Osteoblast (primary cell): ENCODE measurements at regions not wholly inside any gene's neighbourhood (a gene's known extent, or its start where the extent isn't known, plus 50 kb on each side); places are given as distances from the start of the nearest gene placed in this dataset.

ENCODE experiments used
- DNase-seq: peaks from one replicate; pipeline ENCODE4 v3.0.0; 2011; ENCODE audit warnings: low spot score, mixed read lengths; ENCODE audit not compliant: insufficient read length; ENCODE audit errors: missing footprints
- H2AFZ ChIP-seq: 2 replicates; pipeline ENCODE4 v1.6.0; 2011; ENCODE audit warnings: mild to moderate bottlenecking, low read length
- H3K27ac ChIP-seq: 2 replicates; pipeline ENCODE4 v1.5.1; 2011; ENCODE audit warnings: mild to moderate bottlenecking, low read depth, low read length, moderate library complexity
- H3K27me3 ChIP-seq: 2 replicates; pipeline ENCODE4 v1.6.0; 2012; ENCODE audit warnings: mild to moderate bottlenecking, control low read depth, inconsistent platforms, low read length, moderate library complexity; ENCODE audit not compliant: insufficient read depth
- H3K36me3 ChIP-seq: 2 replicates; pipeline ENCODE4 v1.5.1; 2011; ENCODE audit warnings: mild to moderate bottlenecking, low read length, control low read depth, moderate library complexity; ENCODE audit not compliant: insufficient read depth
- H3K4me1 ChIP-seq: 2 replicates; pipeline ENCODE4 v1.5.1; 2011; ENCODE audit warnings: mild to moderate bottlenecking, low read length, control low read depth, moderate library complexity; ENCODE audit not compliant: insufficient read depth
- H3K4me2 ChIP-seq: 2 replicates; pipeline ENCODE4 v1.6.0; 2011; ENCODE audit warnings: mild to moderate bottlenecking, low read length; ENCODE audit not compliant: insufficient read depth
- H3K4me3 ChIP-seq: fragments of 200-600 bp; sonication (generic); 3 replicates; pipeline ENCODE4 v1.5.1; 2012; ENCODE audit warnings: mild to moderate bottlenecking, low read length, inconsistent platforms; ENCODE audit not compliant: insufficient read depth
- H3K79me2 ChIP-seq: 2 replicates; pipeline ENCODE4 v1.6.0; 2012; ENCODE audit warnings: mild to moderate bottlenecking, low read length, control low read depth, inconsistent platforms; ENCODE audit not compliant: insufficient read depth
- H3K9me3 ChIP-seq: 2 replicates; pipeline ENCODE4 v1.5.1; 2011; ENCODE audit warnings: low read depth, low read length, control low read depth
- H4K20me1 ChIP-seq: 2 replicates; pipeline ENCODE4 v1.6.0; 2012; ENCODE audit warnings: mild to moderate bottlenecking, low read length, control low read depth; ENCODE audit not compliant: insufficient read depth
- TF ChIP-seq, protein P1 (sequence below): IDR thresholded peaks from 2 replicates; pipeline ENCODE4 v1.5.1; 2011; ENCODE audit warnings: mild to moderate bottlenecking, low read depth, low read length, moderate library complexity; ENCODE audit errors: extremely low read depth

DNA sequence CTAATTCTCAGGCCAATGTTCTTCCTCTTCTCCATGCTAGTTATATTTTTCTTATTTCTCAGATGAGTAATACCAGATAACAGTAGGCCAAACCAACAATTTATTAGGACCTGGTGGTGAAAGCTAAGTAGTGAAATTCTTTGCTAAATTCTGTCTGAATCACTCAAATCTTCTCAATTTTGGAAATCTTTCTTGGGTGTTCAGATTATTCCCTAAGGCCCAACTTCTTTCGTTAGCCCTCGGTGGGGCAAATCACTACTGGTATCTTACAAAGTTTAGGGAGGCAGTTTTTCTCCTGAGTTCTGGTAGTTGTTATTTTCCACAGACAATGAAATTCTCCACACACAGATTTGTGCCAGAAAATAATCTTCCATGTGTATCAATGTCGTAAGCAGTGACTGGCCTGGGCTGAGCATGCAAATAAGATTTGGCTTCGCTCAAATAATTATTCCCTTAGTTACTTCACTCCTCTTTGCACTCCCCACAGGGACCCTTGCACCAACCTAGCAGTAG, 443.5 kb upstream of the SLC14A2 start:
- H3K9me3 ChIP-seq = no peaks in the 10 kb centered on the region
- no peaks in the 10 kb centered on the region for H3K79me2 ChIP-seq
- H3K4me1 ChIP-seq = peaks cover 53% of the 10 kb centered on the region
- H3K36me3 ChIP-seq = no peaks in the 10 kb centered on the region
- H3K27me3 ChIP-seq = no peaks in the 10 kb centered on the region
- peak overlapping the region; percentile 62 for H3K27ac ChIP-seq
- no peak overlapping the region for H3K4me3 ChIP-seq
- H4K20me1 ChIP-seq = no peaks in the 10 kb centered on the region
- H2AFZ ChIP-seq = no peak overlapping the region
- H3K4me2 ChIP-seq = peak overlapping the region; percentile 5
- no peak for DNase-seq
- TF ChIP-seq, protein P1, sequence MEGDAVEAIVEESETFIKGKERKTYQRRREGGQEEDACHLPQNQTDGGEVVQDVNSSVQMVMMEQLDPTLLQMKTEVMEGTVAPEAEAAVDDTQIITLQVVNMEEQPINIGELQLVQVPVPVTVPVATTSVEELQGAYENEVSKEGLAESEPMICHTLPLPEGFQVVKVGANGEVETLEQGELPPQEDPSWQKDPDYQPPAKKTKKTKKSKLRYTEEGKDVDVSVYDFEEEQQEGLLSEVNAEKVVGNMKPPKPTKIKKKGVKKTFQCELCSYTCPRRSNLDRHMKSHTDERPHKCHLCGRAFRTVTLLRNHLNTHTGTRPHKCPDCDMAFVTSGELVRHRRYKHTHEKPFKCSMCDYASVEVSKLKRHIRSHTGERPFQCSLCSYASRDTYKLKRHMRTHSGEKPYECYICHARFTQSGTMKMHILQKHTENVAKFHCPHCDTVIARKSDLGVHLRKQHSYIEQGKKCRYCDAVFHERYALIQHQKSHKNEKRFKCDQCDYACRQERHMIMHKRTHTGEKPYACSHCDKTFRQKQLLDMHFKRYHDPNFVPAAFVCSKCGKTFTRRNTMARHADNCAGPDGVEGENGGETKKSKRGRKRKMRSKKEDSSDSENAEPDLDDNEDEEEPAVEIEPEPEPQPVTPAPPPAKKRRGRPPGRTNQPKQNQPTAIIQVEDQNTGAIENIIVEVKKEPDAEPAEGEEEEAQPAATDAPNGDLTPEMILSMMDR = no peak

DNA sequence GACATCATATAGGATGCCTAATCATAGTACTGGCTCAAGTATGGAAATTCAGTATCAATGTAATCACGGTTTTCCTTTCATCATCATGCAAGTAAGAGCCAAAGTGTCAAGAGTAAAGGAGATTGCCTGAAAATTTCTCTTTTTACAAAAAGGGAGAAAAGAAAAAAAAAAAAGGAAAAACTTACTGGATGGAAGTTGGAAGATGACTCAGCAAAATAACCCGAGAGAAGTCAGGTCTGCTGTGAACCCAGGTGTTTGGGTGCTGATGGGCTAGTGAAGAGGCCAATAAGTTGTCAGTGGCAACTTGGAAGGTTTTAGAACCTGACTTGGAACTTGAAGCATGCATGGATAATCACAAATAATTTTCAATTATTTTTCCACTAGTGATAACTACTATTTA, 441.9 kb upstream of the SLC14A2 start:
- Histone ChIP-seq H3K4me2 (no peak overlapping the region), H2AFZ (no peak overlapping the region), H3K27ac (no peak overlapping the region), H4K20me1 (no peaks in the 10 kb centered on the region), H3K36me3 (no peaks in the 10 kb centered on the region), H3K27me3 (no peaks in the 10 kb centered on the region), H3K9me3 (no peaks in the 10 kb centered on the region), H3K79me2 (no peaks in the 10 kb centered on the region), H3K4me1 (peaks cover 37% of the 10 kb centered on the region), H3K4me3 (no peak overlapping the region)
- DNase-seq = no peak
- TF ChIP-seq, protein P1 = no peak

DNA sequence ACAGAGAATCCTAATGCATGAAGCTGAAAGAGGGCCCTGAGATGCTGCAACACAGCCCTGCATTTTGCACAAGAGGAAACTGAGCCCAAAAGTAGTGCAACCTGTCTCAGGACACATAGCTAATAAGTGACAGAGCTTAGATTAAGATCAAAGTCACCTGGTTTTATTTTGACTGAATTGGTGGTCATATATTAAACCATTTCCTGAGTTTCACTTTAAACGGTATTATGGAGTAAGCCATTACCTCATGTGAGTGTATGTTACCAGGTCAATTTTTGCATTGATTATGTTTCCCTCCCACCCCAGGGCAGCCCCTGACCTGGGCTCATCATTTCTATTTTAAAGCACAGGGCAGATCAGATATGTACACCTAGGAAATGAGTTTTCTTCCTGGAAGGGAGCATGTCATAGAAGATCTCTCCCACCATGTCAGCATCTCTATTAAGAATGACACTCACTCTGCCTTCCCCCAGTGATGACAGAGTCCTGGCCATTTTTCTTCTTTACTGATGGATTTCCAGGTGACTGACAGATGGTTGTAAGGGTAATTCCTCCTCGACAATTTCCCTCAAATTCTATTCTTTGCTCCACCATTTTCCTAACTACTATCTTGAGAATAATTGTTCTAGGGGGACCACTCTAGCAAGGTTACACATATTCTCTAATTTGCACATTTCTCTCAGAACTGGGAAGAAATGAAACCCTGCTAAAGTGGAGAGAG, 441.3 kb upstream of the SLC14A2 start:
- TF ChIP-seq, protein P1 = no peak
- peaks cover 31% of the 10 kb centered on the region for H3K4me1 ChIP-seq
- H3K4me3 ChIP-seq = no peak overlapping the region
- H4K20me1 ChIP-seq = no peaks in the 10 kb centered on the region
- no peak overlapping the region for H3K4me2 ChIP-seq
- no peaks in the 10 kb centered on the region for H3K36me3 ChIP-seq
- no peak overlapping the region for H3K27ac ChIP-seq
- H3K79me2 ChIP-seq = no peaks in the 10 kb centered on the region
- no peak for DNase-seq
- H3K27me3 ChIP-seq = no peaks in the 10 kb centered on the region
- H2AFZ ChIP-seq = no peak overlapping the region
- H3K9me3 ChIP-seq = no peaks in the 10 kb centered on the region

GRCh38 chr18:45174629-45175136, 440.6 kb upstream of the SLC14A2 start:
- peaks cover 24% of the 10 kb centered on the region for H3K4me1 ChIP-seq
- H3K36me3 ChIP-seq = no peaks in the 10 kb centered on the region
- DNase-seq = no peak
- H3K27me3 ChIP-seq = no peaks in the 10 kb centered on the region
- H3K4me2 ChIP-seq = no peak overlapping the region
- no peaks in the 10 kb centered on the region for H3K9me3 ChIP-seq
- no peaks in the 10 kb centered on the region for H3K79me2 ChIP-seq
- no peak overlapping the region for H2AFZ ChIP-seq
- no peak overlapping the region for H3K27ac ChIP-seq
- no peak overlapping the region for H3K4me3 ChIP-seq
- TF ChIP-seq, protein P1 = no peak
- H4K20me1 ChIP-seq = no peaks in the 10 kb centered on the region
